ENCODE measurements at regions not wholly inside any gene's neighbourhood (a gene's known extent, or its start where the extent isn't known, plus 50 kb on each side); places are given as distances from the start of the nearest gene placed in this dataset.

DNA sequence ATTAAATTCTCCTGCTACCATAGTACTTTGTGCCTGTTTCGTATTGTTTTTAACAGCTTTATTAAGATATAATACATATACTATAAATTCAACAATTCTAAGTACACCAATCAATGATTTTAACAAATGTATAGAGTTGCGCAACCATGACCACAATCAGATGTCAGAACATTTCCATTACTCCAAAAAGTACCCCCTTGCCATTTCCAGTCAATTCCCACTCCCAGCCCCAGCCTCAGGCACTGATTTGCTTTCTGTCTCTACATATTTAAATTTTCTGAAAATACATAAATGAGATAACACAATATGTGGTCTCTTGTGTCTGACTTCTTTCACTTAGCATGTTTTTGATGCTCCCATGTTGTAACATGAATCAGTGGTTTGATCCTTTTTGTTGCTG is 193.9 kb downstream of the FIGN start:
- Mint-ChIP-seq H3K27ac (no peak overlapping the region), H3K4me3 (no peak overlapping the region), H3K36me3 (no peaks in the 10 kb centered on the region), H3K4me1 (no peaks in the 10 kb centered on the region), H3K9me3 (peaks cover 5% of the 10 kb centered on the region), H3K27me3 (no peaks in the 10 kb centered on the region)
- ATAC-seq = no peak

DNA sequence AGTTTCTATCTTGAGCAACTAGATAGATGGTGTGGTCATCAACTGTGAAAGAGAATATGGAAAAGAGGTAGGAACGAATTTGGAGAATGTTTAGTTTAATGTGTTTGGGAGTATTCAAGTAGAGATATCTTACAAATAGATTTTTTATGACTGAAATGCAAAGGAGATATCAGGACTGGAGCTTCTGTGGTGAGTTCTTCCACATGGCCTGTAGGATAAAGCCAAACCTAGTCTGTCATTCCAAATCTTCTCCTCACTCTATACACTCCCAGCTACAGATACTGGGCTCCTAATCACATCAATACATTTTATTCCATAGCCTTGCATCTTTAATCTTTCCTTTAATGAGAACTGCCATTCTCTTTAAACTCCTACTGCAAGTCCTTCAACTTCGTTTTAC is 194.3 kb downstream of the FIGN start:
- Mint-ChIP-seq H3K4me3 (no peak overlapping the region), H3K27me3 (no peaks in the 10 kb centered on the region), H3K9me3 (peaks cover 5% of the 10 kb centered on the region), H3K4me1 (no peaks in the 10 kb centered on the region), H3K27ac (no peak overlapping the region), H3K36me3 (no peaks in the 10 kb centered on the region)
- no peak for ATAC-seq

DNA sequence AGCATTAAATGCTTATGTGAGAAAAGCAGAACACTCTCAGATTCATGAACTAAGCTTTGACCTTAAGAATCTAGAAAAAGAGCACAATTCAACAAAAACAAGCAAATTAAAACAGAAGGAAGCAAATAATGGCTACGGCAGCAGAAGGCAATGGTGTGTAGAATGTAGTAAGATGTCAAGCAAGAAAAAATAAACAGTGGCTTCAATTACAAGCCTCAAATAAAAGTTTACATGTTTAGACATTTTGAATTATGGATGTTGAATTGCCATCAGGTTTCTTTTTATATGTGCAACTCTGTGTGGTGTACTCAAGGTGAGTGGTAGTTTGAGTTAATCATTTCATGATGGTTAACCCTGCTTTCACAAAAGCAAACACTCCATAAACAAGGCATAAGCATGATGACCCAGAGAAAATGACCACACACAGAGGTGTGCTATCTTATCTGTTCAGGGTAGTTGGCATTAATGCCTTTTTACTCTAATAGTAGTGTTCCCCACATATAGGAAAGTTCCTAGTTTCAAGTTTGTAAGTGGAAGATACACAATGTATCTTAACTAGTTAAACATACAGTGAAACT is 207.1 kb downstream of the FIGN start:
- ATAC-seq = no peak

DNA sequence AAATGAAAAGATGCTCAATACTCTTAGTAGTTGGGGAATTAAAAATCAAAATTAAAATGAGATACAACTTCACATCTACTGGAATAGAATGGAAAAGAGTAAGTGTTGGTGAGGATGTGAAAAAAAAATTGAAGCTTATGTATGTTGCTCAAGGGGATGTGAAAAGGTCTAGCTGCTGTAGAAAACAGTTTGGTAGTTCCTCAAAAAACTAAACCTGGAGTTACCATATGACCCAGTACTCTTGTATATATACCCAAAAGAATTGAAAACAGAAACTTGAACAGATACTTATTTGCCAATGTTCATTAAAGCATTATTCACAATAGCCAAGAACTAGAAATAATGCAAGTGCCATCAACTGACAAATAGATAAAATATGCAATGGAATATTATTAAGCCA is 208.4 kb downstream of the FIGN start:
- Mint-ChIP-seq H3K27me3 (no peaks in the 10 kb centered on the region), H3K4me1 (no peaks in the 10 kb centered on the region), H3K4me3 (no peak overlapping the region), H3K9me3 (peaks cover 6% of the 10 kb centered on the region), H3K27ac (no peak overlapping the region), H3K36me3 (no peaks in the 10 kb centered on the region)
- no peak for ATAC-seq

More for the DNA sequence above, 207.1 kb downstream of the FIGN start:
- Mint-ChIP-seq H3K4me1 (no peaks in the 10 kb centered on the region), H3K36me3 (no peaks in the 10 kb centered on the region), H3K27ac (no peak overlapping the region), H3K9me3 (peaks cover 6% of the 10 kb centered on the region), H3K4me3 (no peak overlapping the region), H3K27me3 (no peaks in the 10 kb centered on the region)

DNA sequence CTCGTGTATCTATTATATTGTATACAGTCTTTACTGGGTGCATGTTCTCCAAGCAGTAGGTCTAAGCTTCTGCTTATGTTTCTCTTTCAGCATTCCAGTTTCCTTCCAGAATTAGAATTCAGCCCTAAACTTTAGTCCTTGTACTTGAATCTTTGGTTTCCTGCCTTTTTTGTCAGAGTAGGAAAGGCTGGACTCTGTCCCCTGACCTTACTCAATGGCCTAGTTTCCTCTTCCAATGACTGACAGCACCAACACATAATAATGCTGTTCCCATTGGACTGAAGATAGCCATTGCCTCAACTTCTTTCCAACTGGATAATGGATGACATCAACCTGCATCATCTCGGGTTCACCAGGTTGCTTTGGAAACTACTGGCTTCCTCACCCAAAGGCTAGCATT is 217.0 kb downstream of the FIGN start:
- Mint-ChIP-seq H3K36me3 (no peaks in the 10 kb centered on the region), H3K4me1 (no peaks in the 10 kb centered on the region), H3K4me3 (no peak overlapping the region), H3K27me3 (no peaks in the 10 kb centered on the region), H3K27ac (no peak overlapping the region), H3K9me3 (peaks cover 6% of the 10 kb centered on the region)
- ATAC-seq = no peak

DNA sequence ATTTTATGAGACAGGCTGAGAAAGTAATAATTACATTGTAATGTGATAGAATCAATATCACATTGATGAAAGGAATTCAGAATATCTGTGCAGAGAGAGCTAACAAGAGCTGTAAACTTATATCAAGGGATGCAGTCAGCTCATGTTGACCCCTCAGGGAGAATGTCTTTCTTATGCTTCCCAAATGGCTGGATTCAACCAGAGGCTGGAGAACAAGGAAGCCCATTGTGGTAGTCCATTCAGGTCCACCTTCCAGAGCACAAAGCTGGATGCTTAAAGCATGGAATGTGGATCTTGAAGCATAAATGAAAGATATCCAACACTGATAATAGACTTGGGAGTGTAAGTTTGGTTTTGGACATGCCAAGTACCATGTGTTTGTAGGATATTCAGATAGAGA is 220.0 kb downstream of the FIGN start:
- Mint-ChIP-seq H3K4me3 (no peak overlapping the region), H3K36me3 (no peaks in the 10 kb centered on the region), H3K27ac (no peak overlapping the region), H3K9me3 (peaks cover 11% of the 10 kb centered on the region), H3K27me3 (no peaks in the 10 kb centered on the region), H3K4me1 (no peaks in the 10 kb centered on the region)
- ATAC-seq = no peak

DNA sequence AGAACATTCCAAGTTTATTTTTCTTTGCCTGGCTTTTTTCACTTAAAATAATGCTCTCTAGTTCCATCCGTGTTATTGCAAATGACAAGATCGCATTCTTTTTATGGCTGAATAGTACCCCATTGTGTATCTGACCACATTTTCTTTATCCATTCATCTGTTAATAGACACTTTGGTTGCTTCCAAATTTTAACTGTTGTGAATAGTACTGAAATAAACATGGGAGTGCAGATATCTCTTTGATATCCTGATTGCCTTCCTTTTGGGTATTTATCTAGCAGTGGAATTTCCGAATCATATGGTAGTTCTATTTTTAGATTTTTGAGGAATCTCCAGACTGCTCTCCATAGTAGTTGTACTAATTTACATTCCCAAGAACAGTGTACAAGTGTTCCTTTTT is 230.5 kb downstream of the FIGN start:
- H3K4me1 Mint-ChIP-seq = no peaks in the 10 kb centered on the region
- ATAC-seq = no peak
- H3K27ac Mint-ChIP-seq = no peak overlapping the region
- H3K4me3 Mint-ChIP-seq = no peak overlapping the region
- peaks cover 16% of the 10 kb centered on the region for H3K9me3 Mint-ChIP-seq
- H3K27me3 Mint-ChIP-seq = no peaks in the 10 kb centered on the region
- H3K36me3 Mint-ChIP-seq = no peaks in the 10 kb centered on the region

DNA sequence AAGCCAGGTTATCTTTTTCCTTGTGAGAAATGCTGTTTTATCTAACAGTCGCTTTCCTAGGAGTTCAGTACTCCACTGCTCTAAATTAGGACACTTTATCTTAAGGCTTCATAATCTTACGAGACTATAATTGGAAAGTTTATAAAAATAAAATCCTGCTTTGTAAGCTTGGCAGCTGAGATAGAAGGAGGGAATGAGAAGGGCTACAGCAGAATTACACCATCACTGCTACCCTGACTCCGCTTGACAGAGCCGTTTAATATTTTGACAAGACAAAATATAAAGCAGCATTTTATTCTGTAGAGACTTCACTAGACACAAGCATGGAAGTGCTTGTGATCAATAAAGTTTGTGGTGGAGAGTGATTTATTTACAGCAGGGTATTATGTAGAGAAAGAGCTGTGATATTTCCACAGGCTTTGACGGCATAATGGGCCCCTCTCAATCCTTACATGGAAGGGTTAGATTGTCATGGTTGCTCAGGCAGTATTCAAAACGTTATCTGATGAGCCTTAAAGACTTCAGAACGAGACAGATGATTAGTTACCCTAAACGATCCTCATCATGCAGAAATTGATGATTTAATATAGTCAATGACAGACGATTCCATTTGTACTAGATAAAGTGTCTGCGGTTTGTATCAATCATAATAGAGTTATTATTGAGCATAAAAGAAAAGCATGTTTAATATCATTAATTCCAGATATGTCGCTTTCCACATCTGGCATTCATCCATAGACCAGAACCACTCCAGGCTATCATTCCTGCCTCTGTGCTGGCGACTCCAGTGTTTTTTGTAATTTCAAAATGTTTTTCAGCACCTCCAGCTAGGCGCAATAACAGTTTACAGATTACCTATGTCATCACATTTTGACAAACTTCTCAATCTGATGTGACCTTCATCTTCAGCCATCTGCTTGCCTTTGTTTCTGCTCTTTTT is 242.2 kb downstream of the FIGN start:
- Mint-ChIP-seq H3K27ac (no peak overlapping the region), H3K36me3 (no peaks in the 10 kb centered on the region), H3K27me3 (no peaks in the 10 kb centered on the region), H3K4me1 (no peaks in the 10 kb centered on the region), H3K4me3 (no peak overlapping the region), H3K9me3 (no peaks in the 10 kb centered on the region)
- ATAC-seq = no peak

DNA sequence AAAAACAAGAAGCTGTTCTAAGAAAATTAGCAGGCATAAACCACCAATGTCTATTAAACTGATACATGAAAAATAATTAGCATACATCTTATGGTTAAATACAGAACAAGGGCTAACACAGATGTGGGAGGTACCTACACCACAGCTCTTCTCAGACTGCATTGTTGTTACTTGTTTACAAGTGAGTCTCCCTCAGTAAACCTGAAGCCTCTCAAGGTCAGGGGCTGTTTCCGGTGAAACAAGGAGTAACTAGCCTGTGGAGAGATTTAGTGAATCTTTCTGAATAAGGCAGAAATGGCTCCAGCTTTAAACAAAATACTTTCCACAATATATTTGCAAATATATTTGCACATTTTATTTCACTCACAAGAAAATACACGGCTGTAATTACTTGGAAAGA is 244.0 kb downstream of the FIGN start:
- no peaks in the 10 kb centered on the region for H3K27me3 Mint-ChIP-seq
- no peak overlapping the region for H3K4me3 Mint-ChIP-seq
- no peaks in the 10 kb centered on the region for H3K9me3 Mint-ChIP-seq
- no peak for ATAC-seq
- no peaks in the 10 kb centered on the region for H3K36me3 Mint-ChIP-seq
- no peak overlapping the region for H3K27ac Mint-ChIP-seq
- no peaks in the 10 kb centered on the region for H3K4me1 Mint-ChIP-seq

DNA sequence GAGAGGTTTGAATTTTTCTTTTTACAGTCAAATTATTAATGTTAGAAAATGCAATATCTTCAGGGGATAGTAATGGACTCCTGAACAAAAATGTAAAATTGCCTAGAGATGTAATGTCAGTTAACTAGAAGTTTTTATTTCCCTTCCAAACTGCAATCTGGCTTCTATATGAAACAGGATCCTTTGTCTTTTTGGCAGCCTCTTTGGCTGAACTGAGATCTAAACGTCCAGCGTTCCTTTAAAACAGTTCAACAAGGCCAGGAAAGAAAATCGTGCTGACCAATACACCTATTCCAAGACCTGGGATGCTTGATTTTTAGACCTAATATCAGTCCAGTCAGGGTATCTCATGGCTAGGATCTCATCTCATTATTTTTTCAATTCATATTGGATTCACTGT is 245.5 kb downstream of the FIGN start:
- ATAC-seq = no peak
- H3K27me3 Mint-ChIP-seq = no peaks in the 10 kb centered on the region
- no peaks in the 10 kb centered on the region for H3K36me3 Mint-ChIP-seq
- no peak overlapping the region for H3K4me3 Mint-ChIP-seq
- no peaks in the 10 kb centered on the region for H3K4me1 Mint-ChIP-seq
- no peak overlapping the region for H3K27ac Mint-ChIP-seq
- H3K9me3 Mint-ChIP-seq = no peaks in the 10 kb centered on the region

DNA sequence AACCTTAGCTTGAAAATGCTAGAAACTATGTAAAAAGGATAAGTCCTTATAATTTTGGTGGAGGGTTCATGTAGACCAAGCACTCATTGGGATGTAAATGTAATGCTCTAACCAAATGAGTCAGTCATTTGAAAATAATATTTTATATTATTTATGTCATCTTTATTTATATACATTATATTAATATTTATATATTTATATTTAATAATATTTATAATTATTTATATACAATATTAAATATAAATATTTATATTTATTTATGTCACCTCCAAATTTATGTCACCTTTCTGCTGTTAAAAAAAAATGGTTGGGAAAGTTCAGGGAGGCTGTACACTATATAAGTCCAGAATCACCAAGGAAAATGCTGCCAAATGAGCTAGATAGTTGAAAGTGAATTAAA is 254.3 kb downstream of the FIGN start:
- no peak for ATAC-seq
- Mint-ChIP-seq H3K9me3 (no peaks in the 10 kb centered on the region), H3K4me1 (no peaks in the 10 kb centered on the region), H3K27me3 (no peaks in the 10 kb centered on the region), H3K4me3 (no peak overlapping the region), H3K27ac (no peak overlapping the region), H3K36me3 (no peaks in the 10 kb centered on the region)

DNA sequence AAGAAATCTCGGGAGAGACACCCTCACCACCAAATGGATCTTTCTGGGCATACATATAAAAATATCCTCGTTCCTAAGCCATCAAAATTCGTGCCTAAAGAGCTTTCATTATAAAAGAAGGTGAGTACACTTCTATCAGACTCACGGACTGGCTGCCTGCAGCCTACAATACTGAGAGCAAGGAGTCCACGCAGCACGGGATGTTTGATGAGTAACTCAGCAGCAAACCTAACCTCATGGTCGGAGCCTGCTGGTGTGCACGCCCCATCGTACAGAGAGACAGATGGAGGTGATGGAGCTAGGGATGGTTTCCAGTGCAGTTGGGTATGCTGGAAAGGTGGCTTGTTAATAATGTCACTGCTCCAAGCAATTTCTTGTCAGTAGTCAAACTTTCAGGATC is 256.2 kb downstream of the FIGN start:
- H3K27ac Mint-ChIP-seq = no peak overlapping the region
- no peaks in the 10 kb centered on the region for H3K36me3 Mint-ChIP-seq
- H3K4me1 Mint-ChIP-seq = no peaks in the 10 kb centered on the region
- H3K27me3 Mint-ChIP-seq = no peaks in the 10 kb centered on the region
- H3K4me3 Mint-ChIP-seq = no peak overlapping the region
- no peak for ATAC-seq
- no peaks in the 10 kb centered on the region for H3K9me3 Mint-ChIP-seq

DNA sequence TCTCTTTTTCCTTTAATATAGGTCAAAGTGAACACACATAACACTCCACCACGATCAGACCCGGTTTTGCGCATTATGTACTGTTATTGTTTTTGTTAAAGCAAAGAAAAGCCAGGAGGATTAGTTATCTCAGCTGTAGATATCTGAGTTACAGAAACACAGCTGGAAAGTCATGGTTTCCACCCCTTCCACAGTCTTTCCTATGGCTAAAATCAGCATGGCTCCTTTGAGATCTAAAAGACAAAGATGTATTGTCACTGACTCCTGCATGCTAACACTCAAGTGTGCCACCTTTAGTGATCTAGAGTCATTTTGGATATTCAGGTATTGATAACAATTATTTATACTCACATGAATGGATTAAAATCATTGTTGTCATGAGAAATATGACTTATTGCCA is 260.0 kb downstream of the FIGN start:
- Mint-ChIP-seq H3K4me1 (no peaks in the 10 kb centered on the region), H3K4me3 (no peak overlapping the region), H3K36me3 (no peaks in the 10 kb centered on the region), H3K9me3 (no peaks in the 10 kb centered on the region), H3K27me3 (no peaks in the 10 kb centered on the region), H3K27ac (no peak overlapping the region)
- no peak for ATAC-seq

DNA sequence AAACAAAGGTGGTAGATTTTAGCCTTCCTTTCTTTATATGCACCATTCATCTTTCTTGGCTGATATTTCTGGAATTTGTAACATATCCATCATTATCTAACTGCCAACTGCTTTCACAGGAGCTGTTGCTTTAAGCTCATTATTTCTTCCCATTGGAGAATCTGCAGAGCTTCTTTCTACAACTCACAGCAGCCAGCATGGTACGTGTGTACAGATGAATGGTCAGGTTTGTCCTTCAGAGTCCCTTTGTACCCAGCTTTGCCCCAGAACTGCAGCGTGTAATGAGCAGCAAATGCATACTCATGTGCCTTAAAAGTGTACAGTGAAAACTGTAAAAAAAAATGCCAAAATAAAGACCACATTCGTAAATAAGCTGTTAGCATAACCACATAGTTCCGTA is 260.9 kb downstream of the FIGN start:
- no peaks in the 10 kb centered on the region for H3K27me3 Mint-ChIP-seq
- H3K27ac Mint-ChIP-seq = no peak overlapping the region
- ATAC-seq = no peak
- H3K36me3 Mint-ChIP-seq = no peaks in the 10 kb centered on the region
- H3K4me3 Mint-ChIP-seq = no peak overlapping the region
- no peaks in the 10 kb centered on the region for H3K9me3 Mint-ChIP-seq
- H3K4me1 Mint-ChIP-seq = no peaks in the 10 kb centered on the region

DNA sequence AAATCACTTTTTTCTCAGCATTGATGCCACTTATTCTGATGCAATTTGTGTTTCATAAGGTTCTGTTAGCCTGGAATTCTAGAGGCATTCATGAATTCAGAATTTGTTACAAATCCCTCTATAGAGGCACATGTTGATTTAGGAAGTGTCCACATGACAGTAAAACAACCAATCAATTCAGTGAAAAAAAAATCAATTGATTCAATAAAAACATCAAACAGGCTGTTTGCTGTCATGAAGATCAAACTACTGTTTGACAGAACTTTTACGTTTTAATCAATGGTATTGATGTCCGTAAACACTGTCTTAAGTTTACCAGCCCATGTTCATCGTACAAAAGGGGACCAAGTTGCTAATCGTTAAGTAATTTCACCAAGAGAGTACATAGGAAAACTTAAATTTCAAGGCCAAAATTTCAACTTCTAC is 261.5 kb downstream of the FIGN start:
- Mint-ChIP-seq H3K4me3 (no peak overlapping the region), H3K4me1 (no peaks in the 10 kb centered on the region)
- no peak for ATAC-seq

DNA sequence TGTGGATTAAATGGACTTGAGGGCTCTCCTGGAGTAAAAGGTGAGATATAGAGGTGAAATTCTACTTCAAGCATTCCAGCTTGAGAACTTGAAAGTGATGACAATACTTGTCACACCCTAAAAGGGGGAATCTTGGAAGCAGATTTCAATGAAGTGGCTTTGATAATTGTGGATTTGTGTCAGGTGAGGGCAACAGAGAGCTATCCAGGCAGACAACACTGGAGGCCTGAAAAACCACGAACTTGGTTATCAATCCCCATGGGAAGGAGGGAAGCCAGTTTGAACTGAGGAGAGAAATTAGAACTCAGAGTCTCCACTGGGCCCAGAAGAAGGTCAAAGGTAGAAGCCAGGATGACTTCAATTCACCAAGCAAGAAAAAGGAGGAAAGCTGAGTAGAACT is 263.9 kb downstream of the FIGN start:
- Mint-ChIP-seq H3K4me1 (no peaks in the 10 kb centered on the region), H3K27me3 (peaks cover 2% of the 10 kb centered on the region), H3K36me3 (no peaks in the 10 kb centered on the region), H3K27ac (no peak overlapping the region), H3K4me3 (no peak overlapping the region), H3K9me3 (no peaks in the 10 kb centered on the region)
- ATAC-seq = no peak

More for the DNA sequence above, 261.5 kb downstream of the FIGN start:
- no peaks in the 10 kb centered on the region for H3K27me3 Mint-ChIP-seq
- H3K36me3 Mint-ChIP-seq = no peaks in the 10 kb centered on the region
- no peak overlapping the region for H3K27ac Mint-ChIP-seq
- H3K9me3 Mint-ChIP-seq = no peaks in the 10 kb centered on the region
